NCI-H510A treated with DMSO at 0.1 percent for 48 hours (cell line): ENCODE measurements at regions not wholly inside any gene's neighbourhood (a gene's known extent, or its start where the extent isn't known, plus 50 kb on each side); places are given as distances from the start of the nearest gene placed in this dataset.

Experiments
- DNase-seq: peaks from one replicate; lab custom pipeline; 2025; lab: John Stamatoyannopoulos, UW

DNA sequence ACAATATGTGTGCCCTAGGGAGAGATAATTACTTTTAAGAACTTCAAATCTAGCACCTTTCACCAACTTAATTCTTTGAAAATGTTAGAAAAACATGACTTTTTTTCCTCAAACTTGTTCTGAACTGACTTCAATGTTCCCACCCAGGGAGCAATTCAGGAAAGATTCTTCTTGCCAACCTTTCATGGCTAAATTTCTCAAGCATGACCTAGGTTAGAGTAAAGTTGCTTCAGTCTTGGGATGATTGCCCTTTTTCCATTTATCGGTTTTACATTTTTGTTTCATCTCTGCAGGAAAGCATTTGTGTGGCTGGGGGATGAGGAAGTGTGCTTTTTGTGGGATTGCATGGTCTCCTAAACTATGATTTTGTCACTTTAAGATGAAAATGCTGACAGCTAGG, 647.7 kb downstream of the LTN1 start:
- no peak for DNase-seq

DNA sequence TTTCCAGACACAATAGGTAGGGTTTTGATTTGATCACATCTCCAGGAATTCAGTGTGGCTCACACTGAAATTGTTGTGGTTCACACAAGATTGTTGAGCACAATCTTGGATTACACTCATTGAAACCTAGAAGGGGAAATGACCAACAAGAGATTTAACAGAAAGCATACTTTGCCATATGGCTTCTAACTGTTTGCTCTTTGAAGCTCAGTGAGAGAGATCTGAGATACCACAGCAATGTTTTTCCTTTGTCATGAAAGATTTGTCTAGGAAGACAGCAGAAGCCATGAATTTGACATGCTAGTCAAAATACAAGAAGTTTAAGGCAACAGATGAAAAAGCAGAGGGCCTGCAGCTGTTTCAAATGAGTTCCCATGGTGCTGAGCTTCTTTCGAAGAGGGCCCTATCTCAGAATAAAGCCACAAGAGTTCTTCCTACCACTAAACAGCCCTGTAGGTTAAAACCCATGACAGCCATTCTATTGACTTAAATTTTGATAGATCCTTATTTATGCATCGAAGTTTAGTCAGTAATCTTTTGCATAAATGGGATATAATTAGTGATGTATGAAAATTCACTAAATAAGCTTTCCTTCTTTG, 650.4 kb downstream of the LTN1 start:
- DNase-seq, result no peak

DNA sequence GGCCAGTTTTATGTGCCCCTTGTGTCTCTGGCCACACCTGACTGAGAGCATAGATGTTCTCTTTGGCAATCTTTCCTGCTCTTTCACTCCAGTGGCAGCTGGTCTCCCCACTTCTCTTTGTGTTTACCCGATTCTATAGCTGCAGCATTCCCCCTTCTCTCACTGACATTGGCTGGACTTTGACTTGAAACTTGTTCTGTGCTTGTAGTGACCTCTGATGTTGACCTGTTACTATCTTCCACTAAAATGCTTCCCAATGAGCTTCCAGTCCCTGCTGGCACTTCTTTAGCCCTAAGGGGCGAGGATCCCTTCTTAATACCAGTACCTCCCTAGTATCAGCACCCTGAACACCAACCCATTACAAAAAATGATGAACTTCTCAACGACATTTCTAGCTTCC, 653.3 kb downstream of the LTN1 start:
- DNase-seq, result no peak

DNA sequence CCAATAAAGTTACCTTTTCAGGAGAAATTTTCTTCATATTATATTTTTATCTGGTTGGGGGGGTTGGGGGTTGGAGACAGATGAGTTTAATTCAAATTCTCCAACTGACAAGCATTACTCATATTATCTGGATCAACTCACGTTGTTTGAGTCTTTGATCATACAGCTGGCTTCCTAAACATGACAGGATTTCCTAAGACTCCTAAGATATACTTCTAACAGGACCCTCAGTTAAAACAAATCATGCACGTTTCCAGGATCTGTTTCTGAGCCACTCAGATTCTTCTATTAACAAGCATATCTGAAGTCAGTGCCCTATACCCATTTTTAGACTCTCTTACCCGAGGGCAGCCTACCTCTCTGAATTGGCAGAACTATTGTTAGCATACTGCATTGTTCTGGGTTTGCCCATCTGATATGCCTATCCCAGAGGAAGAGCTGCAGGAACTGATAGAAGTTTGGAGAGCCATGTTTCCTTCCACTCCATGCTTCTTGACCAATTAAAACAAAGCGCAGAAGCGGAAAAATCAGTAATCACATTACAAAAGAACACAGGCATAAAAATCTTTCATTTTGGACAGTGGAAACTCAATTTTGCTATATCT, 653.9 kb downstream of the LTN1 start:
- DNase-seq, result no peak

DNA sequence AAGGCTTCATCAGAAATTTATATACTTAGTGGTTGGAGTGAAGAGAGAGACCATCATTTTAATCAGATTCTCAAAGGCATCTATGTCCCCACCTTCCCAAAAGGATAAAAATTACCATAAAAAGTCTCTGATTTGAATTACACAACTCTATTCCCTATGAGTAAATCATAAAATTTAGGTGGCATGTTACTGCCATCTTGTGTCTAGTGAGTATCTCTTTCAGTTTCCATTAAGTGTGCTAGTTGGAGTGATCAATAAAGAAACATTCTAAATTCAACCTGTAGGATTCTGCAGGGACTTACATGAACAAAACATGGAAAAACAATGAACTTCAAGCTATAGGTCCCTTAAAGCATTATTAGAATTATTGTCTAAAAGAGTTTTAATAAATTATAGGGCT, 655.4 kb downstream of the LTN1 start:
- DNase-seq, result no peak

DNA sequence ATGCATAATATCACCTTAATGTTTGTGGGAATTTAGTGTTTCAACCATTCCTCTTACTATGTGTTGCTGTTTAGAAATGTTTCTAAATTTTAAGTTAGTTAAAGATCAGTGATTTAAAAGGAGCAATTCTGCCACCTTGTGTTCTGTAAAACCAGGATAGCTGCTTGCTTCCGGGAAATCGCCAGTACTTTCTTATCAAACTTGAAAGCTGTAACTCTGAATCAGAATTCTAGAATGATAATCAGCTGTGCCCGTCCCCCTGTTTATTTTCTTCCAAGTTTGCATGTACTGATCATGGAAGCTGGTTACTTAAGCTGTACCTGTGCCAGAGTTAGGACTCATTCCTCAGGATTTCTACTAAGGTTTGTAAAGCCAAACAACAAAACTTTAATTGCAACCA, 656.4 kb downstream of the LTN1 start:
- DNase-seq, result no peak

DNA sequence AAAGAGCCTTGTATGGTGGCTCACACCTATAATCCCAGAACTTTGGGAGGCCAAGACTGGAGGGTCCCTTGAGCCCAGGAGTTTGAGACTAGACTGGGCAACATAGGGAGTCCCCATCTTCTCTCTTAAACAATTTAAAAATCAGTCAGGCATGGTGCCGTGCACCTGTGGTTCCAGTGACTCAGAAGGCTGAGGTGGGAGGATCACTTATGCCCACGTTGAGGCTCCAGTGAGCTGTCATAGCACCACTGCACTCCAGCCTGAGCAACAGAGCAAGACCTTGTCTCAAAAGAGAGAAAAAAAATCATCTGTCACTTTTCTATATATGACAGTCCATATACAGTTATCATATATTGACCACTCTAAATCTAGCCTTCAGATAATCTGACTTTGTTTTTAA, 658.3 kb downstream of the LTN1 start:
- no peak for DNase-seq

DNA sequence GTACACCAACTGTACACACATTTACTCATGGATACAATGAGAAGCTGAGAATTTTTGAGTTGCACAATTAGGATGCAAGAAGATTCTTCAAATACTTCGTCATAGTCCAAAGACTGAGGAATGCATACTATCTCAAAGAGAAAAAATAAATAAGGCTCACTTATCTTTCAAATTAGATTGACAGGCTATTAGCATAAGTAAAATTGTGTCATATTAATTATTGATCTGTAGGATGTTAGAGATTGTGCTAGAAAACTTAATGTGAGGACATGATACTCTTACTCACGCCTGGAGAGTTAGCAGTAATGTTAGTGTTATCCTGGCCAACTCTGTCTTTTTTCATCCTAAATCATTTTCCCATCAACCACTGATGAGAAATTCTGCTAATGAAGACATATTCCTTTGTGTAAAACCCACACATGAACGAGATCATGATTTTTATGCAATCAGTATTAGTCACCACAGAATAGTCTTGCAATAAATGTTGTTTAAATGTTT, 659.0 kb downstream of the LTN1 start:
- no peak for DNase-seq

DNA sequence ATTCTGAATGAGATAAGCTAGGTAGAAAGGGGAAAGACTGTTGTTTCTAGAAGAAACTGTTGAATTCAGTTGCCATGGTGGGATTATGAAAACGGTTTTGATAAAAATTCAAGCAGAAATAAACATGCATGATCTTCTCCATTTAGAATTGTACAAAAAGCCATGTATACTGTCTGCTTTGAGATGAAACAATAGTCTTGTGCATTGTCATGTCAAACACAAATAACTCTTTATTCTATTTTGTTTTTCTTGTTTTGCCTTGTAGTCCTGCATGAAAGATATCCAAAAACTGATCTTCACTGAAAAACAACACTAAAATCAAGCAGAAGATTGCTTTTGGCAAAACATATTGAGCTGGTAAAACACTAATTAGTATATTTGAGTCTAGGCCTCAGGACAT, 659.9 kb downstream of the LTN1 start:
- no peak for DNase-seq

DNA sequence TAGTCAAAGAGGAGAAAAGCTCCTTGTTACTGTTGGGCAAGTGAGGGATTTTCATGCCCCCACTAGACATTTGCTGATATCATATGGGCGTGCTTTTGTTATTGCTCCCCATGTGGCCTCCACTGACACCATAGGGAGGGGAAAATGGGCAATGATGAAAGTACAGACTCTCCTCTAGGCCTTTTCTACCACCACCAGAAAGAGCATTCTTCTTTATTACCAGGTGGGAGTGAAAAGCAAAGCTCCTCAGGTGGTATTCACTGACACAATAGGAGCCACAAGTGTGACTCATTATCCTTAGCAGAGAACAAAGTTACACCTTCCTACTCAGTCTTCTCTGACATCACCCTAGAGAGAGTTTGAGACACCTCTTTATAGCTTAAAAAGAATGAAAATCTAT, 667.1 kb downstream of the LTN1 start:
- no peak for DNase-seq

DNA sequence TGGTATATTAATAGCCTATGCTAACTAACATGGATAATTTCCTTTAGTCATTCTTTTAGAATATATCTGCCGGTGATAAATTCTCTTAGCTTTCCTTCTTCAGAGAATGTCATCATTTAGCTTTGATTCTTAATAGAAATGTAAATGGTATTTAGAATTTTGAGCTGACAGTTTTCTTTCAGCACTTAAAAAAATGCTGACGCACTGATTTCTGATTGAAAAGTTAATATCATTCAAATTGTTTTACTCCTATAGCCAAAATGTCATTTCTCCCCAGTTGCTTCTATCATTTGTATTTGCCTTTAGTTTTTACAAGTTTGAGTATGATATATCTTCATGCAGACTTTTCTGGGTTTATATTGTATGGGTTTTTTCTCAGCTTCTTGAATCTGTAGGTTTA, 668.0 kb downstream of the LTN1 start:
- no peak for DNase-seq

DNA sequence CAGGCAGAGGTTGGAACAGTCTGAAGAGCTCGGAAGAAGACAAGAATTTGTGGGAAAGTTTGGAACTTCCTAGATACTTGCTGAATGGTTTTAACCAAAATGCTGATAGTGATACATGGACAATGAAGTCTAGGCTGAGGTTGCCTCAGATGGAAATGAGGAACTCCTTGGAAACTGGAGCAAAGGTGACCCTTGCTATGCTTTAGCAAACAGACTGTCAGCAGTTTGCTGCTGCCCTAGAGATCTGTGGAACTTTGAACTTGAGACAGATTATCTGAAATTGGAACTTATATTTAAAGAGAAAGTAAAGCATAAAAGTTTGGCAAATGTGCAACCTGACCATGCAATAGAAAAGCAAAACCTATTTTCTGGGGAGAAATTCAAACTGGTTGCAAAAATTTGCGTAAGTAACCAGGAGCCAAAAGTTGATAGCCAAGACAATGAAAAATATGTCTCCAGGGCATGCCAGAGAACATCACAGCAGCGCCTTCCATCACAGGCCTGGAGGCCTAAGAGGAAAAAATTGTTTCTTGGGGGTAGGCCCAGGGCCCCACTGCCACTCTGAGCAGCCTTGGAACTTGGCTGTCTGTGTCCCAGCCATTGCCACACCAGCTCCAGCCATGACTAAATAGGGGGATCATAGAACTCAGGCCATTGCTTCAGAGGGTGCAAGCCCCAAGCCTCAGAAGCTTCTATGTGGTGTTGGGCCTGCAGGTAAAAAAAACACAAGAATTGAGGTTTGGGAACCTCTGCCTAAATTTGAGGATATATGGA, 675.3 kb downstream of the LTN1 start:
- DNase-seq, result no peak

DNA sequence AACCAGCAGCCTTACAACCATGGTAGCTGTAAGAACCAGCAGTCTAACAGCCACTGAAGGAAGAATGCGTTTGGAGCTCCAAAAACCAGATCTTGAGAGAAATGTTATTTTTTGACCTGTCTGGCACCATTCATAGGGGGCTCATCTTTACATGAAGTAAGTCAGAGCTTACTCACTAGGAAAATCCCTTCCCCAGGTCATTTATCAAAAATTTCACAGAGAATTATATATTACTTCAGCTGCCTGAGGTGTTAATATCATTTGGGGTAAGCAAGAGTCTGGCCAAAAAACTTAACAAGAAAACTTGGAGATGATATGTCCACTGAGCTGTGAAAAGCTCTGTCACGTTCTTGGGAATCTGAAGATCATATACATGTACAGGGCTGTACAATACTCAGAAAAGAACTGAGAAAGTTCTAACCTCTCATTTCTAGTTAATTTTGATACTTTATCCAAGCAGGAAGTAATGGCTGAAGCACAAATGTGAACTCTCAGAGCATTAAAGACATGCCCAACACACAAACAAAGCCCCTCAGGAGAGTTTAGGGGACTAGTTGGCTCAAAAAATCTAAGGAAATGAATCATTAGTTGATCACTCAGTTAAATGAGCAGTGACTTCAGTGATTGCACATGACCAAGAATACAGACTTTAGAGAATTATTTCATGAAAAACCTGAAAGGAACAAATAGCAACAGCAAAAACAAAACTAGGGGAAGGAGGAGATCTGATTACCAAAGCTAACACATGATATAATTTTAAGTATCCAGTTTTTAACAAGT, 681.1 kb downstream of the LTN1 start:
- DNase-seq, result no peak

DNA sequence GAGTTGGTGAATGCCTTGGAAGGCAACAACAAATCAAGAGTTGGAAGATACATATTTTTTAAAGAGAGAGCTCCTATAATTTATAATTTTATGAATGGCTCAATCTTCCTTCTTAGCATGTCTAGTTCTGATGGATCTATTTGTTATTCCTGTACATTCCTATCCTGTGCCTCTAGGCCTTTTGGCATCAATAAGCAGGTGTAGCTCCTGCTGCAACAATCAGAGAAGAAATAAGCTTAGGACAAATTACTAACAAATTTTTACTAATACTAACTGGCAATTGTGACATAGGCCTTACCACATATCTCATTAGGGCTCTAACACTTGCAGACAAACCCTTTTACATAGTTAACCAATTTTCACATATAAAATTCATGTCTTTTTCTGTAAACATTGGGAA, 682.0 kb downstream of the LTN1 start:
- no peak for DNase-seq

DNA sequence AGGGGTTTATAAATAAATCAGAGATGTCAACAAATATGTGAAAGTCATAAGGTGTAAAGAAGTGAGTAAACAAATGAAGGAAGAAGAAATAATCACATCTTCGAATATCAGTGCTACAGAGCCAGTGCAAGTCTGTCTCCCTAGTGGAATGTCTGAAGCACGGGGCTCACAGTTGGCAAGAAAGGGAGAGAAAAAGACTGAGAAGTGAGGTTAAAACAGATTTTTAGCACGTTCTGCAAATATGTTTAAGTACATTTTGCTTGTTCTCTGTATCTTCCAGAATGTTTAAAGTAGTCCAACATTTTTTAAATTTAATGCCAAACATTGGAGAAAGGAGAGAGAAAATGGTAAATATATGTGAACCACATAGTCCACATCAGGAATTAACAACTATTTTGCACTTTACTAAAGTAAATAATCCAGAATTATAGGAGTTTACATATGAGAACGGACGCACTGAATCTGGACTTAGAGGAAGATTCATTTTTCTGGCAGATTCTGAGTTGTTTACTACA, 682.4 kb downstream of the LTN1 start:
- no peak for DNase-seq

DNA sequence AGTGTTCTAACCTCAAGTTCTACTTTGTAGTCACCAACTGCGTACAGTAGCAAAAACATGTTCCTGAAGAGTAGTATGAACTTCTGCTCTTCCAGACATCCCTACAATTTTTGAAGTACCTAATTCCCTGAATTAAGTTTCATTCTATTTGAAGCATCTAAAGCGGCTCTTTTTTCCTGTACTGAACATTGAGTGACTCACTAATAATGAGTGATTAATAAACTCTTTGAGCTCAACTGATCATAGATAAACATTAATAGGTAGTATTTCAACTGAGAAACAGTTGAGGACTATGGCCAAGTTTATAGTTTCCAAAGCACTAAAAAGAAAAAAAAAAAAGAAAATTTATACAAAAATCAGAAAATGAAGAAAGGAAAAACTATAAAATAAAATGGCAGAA, 683.1 kb downstream of the LTN1 start:
- DNase-seq, result no peak

DNA sequence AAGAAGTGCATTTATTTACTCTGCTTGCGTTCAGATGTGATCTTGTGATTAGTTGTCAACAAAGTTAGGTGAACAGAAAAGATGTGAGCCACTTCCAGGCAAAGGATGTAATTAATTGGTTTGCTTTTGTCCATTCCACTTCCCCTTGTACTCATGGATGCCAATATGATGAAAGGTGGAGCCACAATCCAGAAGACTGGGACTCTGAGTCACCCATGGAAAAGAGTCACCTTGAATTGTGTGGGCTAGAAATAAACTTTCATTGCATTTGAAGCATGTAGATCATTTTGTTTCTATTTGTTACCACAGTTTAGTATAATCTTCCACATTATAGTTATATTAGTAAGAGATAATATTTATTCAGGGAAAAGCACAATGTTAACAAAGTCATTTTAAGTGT, 684.2 kb downstream of the LTN1 start:
- peak; percentile 2 for DNase-seq

DNA sequence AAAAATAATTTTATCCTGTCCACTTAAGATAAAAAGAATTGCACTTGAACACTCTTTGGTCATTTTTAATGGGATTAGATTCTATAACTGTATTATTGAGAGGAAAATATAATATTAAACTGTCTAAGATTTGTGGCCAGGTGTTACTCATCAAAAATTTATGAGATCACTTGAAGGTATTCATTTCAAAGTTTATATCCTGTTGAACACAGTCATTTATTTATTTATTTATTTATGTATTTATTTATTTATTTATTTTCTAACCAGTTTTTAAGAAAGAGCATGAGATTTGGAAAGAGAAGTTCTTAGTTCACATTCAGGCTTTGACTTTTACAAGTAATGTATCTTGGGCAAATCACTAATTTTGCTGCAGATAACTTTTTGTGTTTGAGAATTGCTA, 692.7 kb downstream of the LTN1 start:
- no peak for DNase-seq

DNA sequence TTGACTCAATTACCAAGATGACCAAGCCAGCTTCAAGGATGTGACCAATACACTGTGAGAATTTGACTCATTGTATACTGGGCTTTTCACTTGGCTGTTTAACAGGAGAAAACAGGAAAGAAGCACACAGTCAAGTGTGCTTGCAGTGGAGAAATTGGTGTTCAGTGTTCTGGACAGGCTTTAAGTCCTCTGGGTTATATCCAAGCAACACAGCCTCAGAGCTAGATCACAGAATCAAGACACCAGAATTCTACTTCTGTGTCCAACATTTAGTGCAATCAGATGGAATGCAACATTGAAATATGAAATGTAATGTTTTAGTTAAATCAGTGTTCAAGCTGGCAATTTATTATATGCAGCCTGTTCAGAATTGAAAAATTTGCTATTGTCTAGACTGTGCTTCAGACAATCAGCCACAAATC, 694.4 kb downstream of the LTN1 start:
- DNase-seq, result no peak

DNA sequence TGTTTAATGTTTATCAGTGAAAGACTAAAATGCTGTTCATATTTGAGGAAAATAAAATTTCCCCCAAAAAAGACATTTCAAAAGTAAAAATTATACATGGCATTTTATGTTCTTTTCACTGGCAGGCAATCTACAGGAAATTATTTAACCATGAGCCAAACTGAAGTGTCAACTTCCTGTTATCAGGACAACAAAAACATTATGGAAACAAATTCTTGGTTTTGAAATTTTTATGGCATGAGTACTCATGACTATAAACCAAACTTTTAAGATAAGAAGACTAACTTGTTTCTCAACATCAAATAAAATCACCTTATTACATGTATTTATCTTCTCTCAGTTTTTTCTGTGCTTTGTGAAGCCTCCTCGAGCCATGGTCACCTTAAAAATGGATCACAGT, 698.6 kb downstream of the LTN1 start:
- DNase-seq, result no peak

DNA sequence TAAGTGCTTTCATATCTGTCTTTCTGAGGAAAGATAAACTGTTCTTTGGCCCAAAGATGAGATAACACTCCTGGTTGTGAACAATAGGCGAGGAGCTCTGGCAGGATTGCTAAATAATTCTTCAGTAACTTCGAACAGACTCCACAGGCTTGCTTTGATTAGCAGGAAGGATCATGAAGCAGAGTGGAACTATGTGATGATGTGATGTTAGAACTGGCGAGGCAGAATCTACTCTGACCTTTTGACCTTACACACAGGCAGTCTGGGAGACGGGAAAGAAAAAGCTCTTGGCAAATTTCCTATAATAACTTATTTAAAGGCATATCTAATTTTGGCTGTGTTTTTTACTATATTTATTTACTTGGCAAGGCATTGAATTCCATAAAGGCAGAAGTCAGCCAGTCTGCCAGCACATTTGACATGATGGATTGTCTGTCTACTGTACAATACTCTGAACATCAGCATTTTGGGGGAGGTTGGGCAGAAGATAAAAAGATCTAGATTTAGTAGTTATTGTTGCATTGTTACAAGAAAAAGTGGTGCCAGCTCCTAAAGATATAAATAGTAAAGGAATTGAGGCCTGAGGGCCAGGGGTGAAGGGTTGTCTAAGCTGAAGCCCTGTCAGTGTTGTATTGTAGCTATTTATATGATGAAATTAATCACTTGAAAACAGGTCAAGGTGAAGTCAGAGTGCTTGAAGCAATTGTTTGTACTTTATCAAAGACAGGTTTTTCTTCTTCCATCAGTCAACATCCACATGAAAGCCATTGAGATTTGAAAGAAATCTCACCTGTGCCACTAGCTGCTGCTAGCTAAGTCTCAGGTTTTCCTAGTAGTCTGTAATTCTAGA, 708.8 kb downstream of the LTN1 start:
- DNase-seq, result no peak

DNA sequence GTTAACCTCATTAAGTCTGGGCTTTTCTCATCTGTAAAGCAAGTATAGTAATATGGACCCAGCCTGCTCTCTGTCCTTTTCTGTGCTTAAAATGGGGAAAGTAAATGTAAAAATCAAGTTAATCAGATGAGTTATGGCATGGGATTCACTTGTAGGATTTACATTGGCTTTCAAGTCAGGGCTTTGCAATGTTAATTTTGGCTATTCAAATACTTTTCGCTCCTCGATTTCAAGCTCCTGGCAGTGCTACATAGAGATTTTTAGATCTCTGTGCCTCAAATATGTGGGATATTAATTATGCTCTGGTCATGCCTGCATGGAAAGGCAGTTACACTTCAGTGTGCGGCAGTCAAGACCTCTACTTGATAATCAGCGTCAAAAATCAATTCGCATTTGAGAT, 709.8 kb downstream of the LTN1 start:
- no peak for DNase-seq
